K562 (cell line): ENCODE measurements at regions not wholly inside any gene's neighbourhood (a gene's known extent, or its start where the extent isn't known, plus 50 kb on each side); places are given as distances from the start of the nearest gene placed in this dataset.

Experiments used
- ATF2 ChIP-seq: sonication (generic); formaldehyde crosslinking; IDR thresholded peaks from 2 replicates; pipeline ENCODE4 v1.8.1; 2022; ENCODE audit warnings: missing genetic modification reagents
- CHD2 ChIP-seq: IDR thresholded peaks from 2 replicates; pipeline ENCODE4 v1.6.1; 2011; ENCODE audit warnings: low read depth, low read length
- GABPB2 ChIP-seq: fragments of 250-450 bp; sonication (Bioruptor Pico); conservative IDR thresholded peaks from 2 replicates; pipeline ENCODE4 v1.5.1; 2021; ENCODE audit warnings: mild to moderate bottlenecking
- HEY1 ChIP-seq: fragments of 250-450 bp; sonication (Bioruptor Pico); IDR thresholded peaks from 2 replicates; pipeline ENCODE4 v1.5.0; 2020; ENCODE audit warnings: mild to moderate bottlenecking, moderate library complexity, borderline replicate concordance
- MIER1 ChIP-seq: fragments of 450-650 bp; IDR thresholded peaks from 2 replicates; pipeline ENCODE4 v1.6.1; 2016; ENCODE audit warnings: antibody characterized with exemption, mild to moderate bottlenecking, low read depth
- NCOA1 ChIP-seq: fragments of 450-650 bp; IDR thresholded peaks from 2 replicates; pipeline ENCODE4 v1.6.1; 2016; ENCODE audit warnings: low read depth
- NUFIP1 ChIP-seq: fragments of 450-650 bp; IDR thresholded peaks from 2 replicates; pipeline ENCODE4 v1.6.1; 2018; ENCODE audit not compliant: partially characterized antibody
- PHF21A ChIP-seq: fragments of 450-650 bp; IDR thresholded peaks from 2 replicates; pipeline ENCODE4 v1.6.1; 2017; ENCODE audit warnings: low read depth, borderline replicate concordance
- RBBP5 ChIP-seq: fragments of 200-600 bp; sonication (generic); IDR thresholded peaks from 2 replicates; pipeline ENCODE4 v1.6.1; 2012; ENCODE audit warnings: borderline replicate concordance, mild to moderate bottlenecking, low read length, control low read depth, inconsistent platforms; ENCODE audit not compliant: insufficient read depth, poor library complexity, severe bottlenecking
- RCOR1 ChIP-seq, 2 experiments: IDR thresholded peaks; 2 replicates each; pipeline ENCODE4 v1.6.1; 2012; ENCODE audit warnings: low read depth in 2 of 2, low read length in 2 of 2, borderline replicate concordance in 1 of 2, improper control_type of control experiment in 1 of 2
- SRSF3 ChIP-seq: fragments of 200-400 bp; formaldehyde crosslinking; IDR thresholded peaks from 2 replicates; pipeline ENCODE4 v1.6.1; 2016; ENCODE audit warnings: mild to moderate bottlenecking, low read length, moderate library complexity; ENCODE audit not compliant: insufficient read depth
- TFAM ChIP-seq: fragments of 250-450 bp; sonication (Bioruptor Pico); conservative IDR thresholded peaks from 2 replicates; pipeline ENCODE4 v1.5.0; 2021; ENCODE audit warnings: mild to moderate bottlenecking, moderate library complexity
- ZBTB11 ChIP-seq, 3 experiments: fragments of 200-800 bp in 1 of 3; fragments of 250-450 bp in 1 of 3; fragments of 450-650 bp in 1 of 3; sonication (Bioruptor Pico) in 1 of 3; sonication (Bioruptor generic) in 1 of 3; formaldehyde crosslinking in 1 of 3; IDR thresholded peaks; 2 replicates each; pipeline versions ENCODE4 v1.6.1 to v1.8.0; 2016 to 2022; ENCODE audit warnings: mild to moderate bottlenecking in 2 of 3, missing genetic modification characterization in 2 of 3, missing compliant biosample characterization in 1 of 3, moderate library complexity in 1 of 3
- ZNF23 ChIP-seq: fragments of 250-450 bp; sonication (Bioruptor Pico); IDR thresholded peaks from 2 replicates; pipeline ENCODE4 v1.4.0; 2020; ENCODE audit warnings: mild to moderate bottlenecking
- ZNF347 ChIP-seq: fragments of 450-650 bp; formaldehyde crosslinking; IDR thresholded peaks from 2 replicates; pipeline ENCODE4 v1.4.0; 2020; ENCODE audit warnings: low read depth, mild to moderate bottlenecking, moderate library complexity
- ZNF644 ChIP-seq: fragments of 200-800 bp; sonication (Bioruptor generic); IDR thresholded peaks from 2 replicates; pipeline ENCODE4 v1.6.1; 2016; ENCODE audit warnings: low read depth, missing genetic modification characterization, missing compliant biosample characterization
- TF ChIP-seq, protein P1 (sequence below), 2 experiments: fragments of 150-350 bp in 1 of 2; IDR thresholded peaks; 2 replicates each; pipeline ENCODE4 v1.6.1; 2012 to 2016; ENCODE audit warnings: low read depth in 2 of 2, low read length in 2 of 2, mild to moderate bottlenecking in 1 of 2, moderate library complexity in 1 of 2

DNA sequence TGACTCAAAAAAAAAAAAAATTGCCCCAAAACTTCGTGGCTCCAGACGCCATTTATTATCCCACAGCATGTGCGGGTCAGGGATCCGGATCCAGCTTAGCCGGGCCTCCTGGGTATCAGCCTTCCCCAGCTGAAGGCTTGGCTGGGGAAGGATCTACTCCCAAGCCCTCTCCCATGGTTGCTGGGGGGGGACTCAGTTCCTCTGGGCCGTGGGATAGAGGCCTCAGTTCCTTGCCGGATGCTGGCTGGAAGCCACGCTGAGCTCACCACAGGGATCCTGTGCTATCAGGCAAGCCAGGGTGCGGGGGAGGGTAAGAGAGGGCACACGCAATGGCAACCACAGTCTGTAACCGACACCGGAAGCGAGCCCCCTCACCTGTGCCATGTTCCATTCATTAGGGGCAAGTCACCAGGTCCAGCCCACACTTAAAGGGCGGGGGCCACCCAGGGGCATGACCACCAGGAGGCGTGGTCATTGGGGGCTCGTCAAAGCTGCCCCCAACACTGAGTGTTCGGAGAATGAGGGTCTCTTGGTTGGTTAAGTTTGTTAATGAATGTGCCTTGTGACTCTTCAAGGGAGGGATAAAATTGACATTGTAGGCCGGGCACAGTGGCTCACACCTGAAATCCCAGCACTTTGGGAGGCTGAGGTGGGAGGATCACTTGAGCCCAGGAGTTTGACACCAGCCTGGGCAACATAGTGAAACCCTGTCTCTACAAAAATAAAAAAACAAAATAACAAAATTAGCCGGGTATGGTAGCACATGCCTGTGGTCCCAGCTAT, 210.0 kb upstream of the GSE1 start (continued):
- TF ChIP-seq RCOR1 (IDR thresholded peaks at IDR 0.05; ENCODE audit: borderline replicate concordance in 1 of 2, low read depth in 2 of 2, low read length in 2 of 2), result peak; percentile 66 to 88; a peak in 3 of 4 replicates
- no peak for TF ChIP-seq PHF21A
- TF ChIP-seq RBBP5, result peak; percentile 51
- peak; percentile 86 for TF ChIP-seq HEY1 (CRISPR knock-in tag)
- TF ChIP-seq ZNF347, result no peak
- TF ChIP-seq CHD2, result peak; percentile 64; the same call in 1 of the 2 replicates
- TF ChIP-seq TFAM (CRISPR knock-in tag), result no peak
- peak in 1 of 3 experiments; percentile 64; a peak in 1 of 6 replicates for TF ChIP-seq ZBTB11 (CRISPR knock-in tag; IDR thresholded peaks at IDR 0.05)
- TF ChIP-seq ZNF644 (tag), result peak; percentile 77; the same call in 1 of the 2 replicates
- TF ChIP-seq MIER1, result no peak
- TF ChIP-seq NCOA1, result peak; percentile 90
- TF ChIP-seq, protein P1, sequence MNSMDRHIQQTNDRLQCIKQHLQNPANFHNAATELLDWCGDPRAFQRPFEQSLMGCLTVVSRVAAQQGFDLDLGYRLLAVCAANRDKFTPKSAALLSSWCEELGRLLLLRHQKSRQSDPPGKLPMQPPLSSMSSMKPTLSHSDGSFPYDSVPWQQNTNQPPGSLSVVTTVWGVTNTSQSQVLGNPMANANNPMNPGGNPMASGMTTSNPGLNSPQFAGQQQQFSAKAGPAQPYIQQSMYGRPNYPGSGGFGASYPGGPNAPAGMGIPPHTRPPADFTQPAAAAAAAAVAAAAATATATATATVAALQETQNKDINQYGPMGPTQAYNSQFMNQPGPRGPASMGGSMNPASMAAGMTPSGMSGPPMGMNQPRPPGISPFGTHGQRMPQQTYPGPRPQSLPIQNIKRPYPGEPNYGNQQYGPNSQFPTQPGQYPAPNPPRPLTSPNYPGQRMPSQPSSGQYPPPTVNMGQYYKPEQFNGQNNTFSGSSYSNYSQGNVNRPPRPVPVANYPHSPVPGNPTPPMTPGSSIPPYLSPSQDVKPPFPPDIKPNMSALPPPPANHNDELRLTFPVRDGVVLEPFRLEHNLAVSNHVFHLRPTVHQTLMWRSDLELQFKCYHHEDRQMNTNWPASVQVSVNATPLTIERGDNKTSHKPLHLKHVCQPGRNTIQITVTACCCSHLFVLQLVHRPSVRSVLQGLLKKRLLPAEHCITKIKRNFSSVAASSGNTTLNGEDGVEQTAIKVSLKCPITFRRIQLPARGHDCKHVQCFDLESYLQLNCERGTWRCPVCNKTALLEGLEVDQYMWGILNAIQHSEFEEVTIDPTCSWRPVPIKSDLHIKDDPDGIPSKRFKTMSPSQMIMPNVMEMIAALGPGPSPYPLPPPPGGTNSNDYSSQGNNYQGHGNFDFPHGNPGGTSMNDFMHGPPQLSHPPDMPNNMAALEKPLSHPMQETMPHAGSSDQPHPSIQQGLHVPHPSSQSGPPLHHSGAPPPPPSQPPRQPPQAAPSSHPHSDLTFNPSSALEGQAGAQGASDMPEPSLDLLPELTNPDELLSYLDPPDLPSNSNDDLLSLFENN (IDR thresholded peaks at IDR 0.05; ENCODE audit: low read depth in 2 of 2, low read length in 2 of 2), result peak in 1 of 2 experiments; percentile 94; a peak in 2 of 4 replicates
- no peak for TF ChIP-seq NUFIP1
- TF ChIP-seq SRSF3, result no peak
- TF ChIP-seq ATF2 (CRISPR knock-in tag), result 0 out of 2 replicates have a peak, but pooled peaks have one; percentile 33
- no peak for TF ChIP-seq GABPB2 (CRISPR knock-in tag)
- no peak for TF ChIP-seq ZNF23 (CRISPR knock-in tag)
